ENCODE measurements at regions not wholly inside any gene's neighbourhood (a gene's known extent, or its start where the extent isn't known, plus 50 kb on each side); places are given as distances from the start of the nearest gene placed in this dataset.
"Not testable (repeated sequence)": the region's sequence is repeated elsewhere in the genome, so short reads cannot be mapped to it uniquely, and the experiment has no call there.

- no peak overlapping the region for H3K4me3 ChIP-seq
- no peaks in the 10 kb centered on the region for H3K4me1 ChIP-seq
- intact Hi-C loops (cut with DNase I; ENCODE audit: low total_unique reads) (no loop called here), in situ Hi-C loops (cut with MboI; ENCODE audit: low pct_ligation_motif_present in 1 of 4, low pct_unique_long_range_greater_than_20kb in 1 of 4, low sequenced_read_pairs in 3 of 4) (no loop called here)
- DNase-seq: no peak
- no peaks in the 10 kb centered on the region for H3K36me3 ChIP-seq
- H3K27ac ChIP-seq: no peak overlapping the region
- TF ChIP-seq POLR2A (IDR thresholded peaks at IDR 0.05) (no peak), EP300 (IDR thresholded peaks at IDR 0.05; ENCODE audit: low read depth) (no peak), POLR2AphosphoS5 (IDR thresholded peaks at IDR 0.05) (no peak), CTCF (IDR thresholded peaks at IDR 0.05) (no peak)
- H3K27me3 ChIP-seq: no peaks in the 10 kb centered on the region
- H3K9me3 ChIP-seq: no peaks in the 10 kb centered on the region
Observed at GRCh38 chr5:121479337-121479736, 372.3 kb upstream of the FTMT start.

- no peak for DNase-seq
- intact Hi-C loops (cut with DNase I; ENCODE audit: low total_unique reads): no loop called here
Observed at GRCh38 chr5:121485281-121485680, 366.4 kb upstream of the FTMT start.

GRCh38 chr5:121485999-121486398, 365.7 kb upstream of the FTMT start:
- H3K27me3 ChIP-seq; H3K36me3 ChIP-seq; H3K9me3 ChIP-seq; H3K4me3 ChIP-seq; in situ Hi-C loops (cut with MboI; ENCODE audit: low pct_ligation_motif_present in 1 of 4, low pct_unique_long_range_greater_than_20kb in 1 of 4, low sequenced_read_pairs in 3 of 4); DNase-seq; intact Hi-C loops (cut with DNase I; ENCODE audit: low total_unique reads); H3K27ac ChIP-seq; H3K4me1 ChIP-seq: not testable (repeated sequence)
- 91 to 96% methylated on average over 2 of the region's 2 CpGs for WGBS, 2 donors (ENCODE audit: low coverage in 1 of 2)

More at GRCh38 chr5:121485281-121485680, 366.4 kb upstream of the FTMT start:
- H3K9me3 ChIP-seq: no peaks in the 10 kb centered on the region
- no peaks in the 10 kb centered on the region for H3K4me1 ChIP-seq
- H3K27ac ChIP-seq: no peak overlapping the region
- no peak overlapping the region for H3K4me3 ChIP-seq
- no peaks in the 10 kb centered on the region for H3K27me3 ChIP-seq
- H3K36me3 ChIP-seq: no peaks in the 10 kb centered on the region
- in situ Hi-C loops (cut with MboI; ENCODE audit: low pct_ligation_motif_present in 1 of 4, low pct_unique_long_range_greater_than_20kb in 1 of 4, low sequenced_read_pairs in 3 of 4): no loop called here
- 67 to 71% methylated on average over 4 to 5 of the region's 5 CpGs for WGBS, 2 donors (ENCODE audit: low coverage in 1 of 2)
- TF ChIP-seq POLR2AphosphoS5 (IDR thresholded peaks at IDR 0.05): no peak
- TF ChIP-seq CTCF (IDR thresholded peaks at IDR 0.05): no peak
- no peak for TF ChIP-seq EP300 (IDR thresholded peaks at IDR 0.05; ENCODE audit: low read depth)

DNA sequence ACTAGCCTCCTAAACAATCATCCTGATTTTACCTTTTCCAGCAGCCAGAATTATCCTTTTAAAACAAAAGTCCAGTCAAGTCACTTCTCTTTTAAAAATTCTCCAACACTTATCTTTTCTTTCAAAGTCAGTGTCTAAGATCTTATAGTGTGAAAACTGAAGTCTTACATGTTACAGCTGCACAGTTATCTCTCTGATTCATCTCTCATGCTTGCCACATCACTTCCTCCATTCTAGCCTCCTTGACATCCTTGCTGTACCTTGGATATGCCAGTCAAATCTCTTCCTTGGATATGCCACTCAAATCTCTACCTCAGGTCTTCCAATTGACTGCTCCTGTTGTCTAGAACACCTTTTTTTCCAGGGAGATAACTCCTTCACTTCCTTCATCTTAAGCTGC, 361.7 kb upstream of the FTMT start:
- H3K27ac ChIP-seq: no peak overlapping the region
- in situ Hi-C loops (cut with MboI; ENCODE audit: low pct_ligation_motif_present in 1 of 4, low pct_unique_long_range_greater_than_20kb in 1 of 4, low sequenced_read_pairs in 3 of 4): no loop called here
- H3K4me1 ChIP-seq: no peaks in the 10 kb centered on the region
- H3K9me3 ChIP-seq: no peaks in the 10 kb centered on the region
- H3K4me3 ChIP-seq: no peak overlapping the region
- TF ChIP-seq EP300 (IDR thresholded peaks at IDR 0.05; ENCODE audit: low read depth) (no peak), POLR2AphosphoS5 (IDR thresholded peaks at IDR 0.05) (no peak), CTCF (IDR thresholded peaks at IDR 0.05) (no peak), POLR2A (IDR thresholded peaks at IDR 0.05) (no peak)
- no peaks in the 10 kb centered on the region for H3K36me3 ChIP-seq
- intact Hi-C loops (cut with DNase I; ENCODE audit: low total_unique reads): no loop called here
- DNase-seq: no peak
- H3K27me3 ChIP-seq: no peaks in the 10 kb centered on the region

DNA sequence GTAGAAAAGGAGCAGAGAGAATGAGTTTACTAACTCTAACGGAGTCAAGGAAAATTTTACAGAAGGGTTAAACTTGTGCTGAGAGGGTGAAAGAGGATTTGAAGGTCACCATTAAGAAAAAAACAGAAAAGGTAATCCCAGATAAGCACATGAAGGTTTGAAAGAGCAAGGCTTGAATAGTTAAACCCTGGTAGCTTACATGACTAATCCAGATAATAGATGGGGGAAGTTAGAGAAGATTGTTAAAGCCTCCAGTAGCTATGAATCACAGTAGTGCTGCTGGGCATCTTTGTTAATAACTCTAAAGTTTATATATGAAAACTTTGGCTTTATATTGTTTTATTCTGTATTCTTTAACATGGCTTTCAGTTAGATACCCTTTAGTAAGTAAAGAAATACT, 354.5 kb upstream of the FTMT start:
- no peak for TF ChIP-seq EP300 (IDR thresholded peaks at IDR 0.05; ENCODE audit: low read depth)
- no peak for TF ChIP-seq POLR2AphosphoS5 (IDR thresholded peaks at IDR 0.05)
- TF ChIP-seq CTCF (IDR thresholded peaks at IDR 0.05): no peak
- TF ChIP-seq POLR2A (IDR thresholded peaks at IDR 0.05): no peak
- in situ Hi-C loops (cut with MboI; ENCODE audit: low pct_ligation_motif_present in 1 of 4, low pct_unique_long_range_greater_than_20kb in 1 of 4, low sequenced_read_pairs in 3 of 4): no loop called here
- Histone ChIP-seq H3K4me1 (no peaks in the 10 kb centered on the region), H3K9me3 (no peaks in the 10 kb centered on the region), H3K27ac (no peak overlapping the region), H3K36me3 (no peaks in the 10 kb centered on the region), H3K4me3 (no peak overlapping the region), H3K27me3 (no peaks in the 10 kb centered on the region)
- intact Hi-C loops (cut with DNase I; ENCODE audit: low total_unique reads): no loop called here
- 70 to 92% methylated on average over 1 of the region's 1 CpG for WGBS, 2 donors (ENCODE audit: low coverage in 1 of 2)
- no peak for DNase-seq

Measured in transverse colon (tissue), 4 donors.